ENCODE measurements at regions not wholly inside any gene's neighbourhood (a gene's known extent, or its start where the extent isn't known, plus 50 kb on each side); places are given as distances from the start of the nearest gene placed in this dataset.
"Not testable (repeated sequence)": the region's sequence is repeated elsewhere in the genome, so short reads cannot be mapped to it uniquely, and the experiment has no call there.

- H3K4me3 ChIP-seq (ENCODE audit: low read length): no peak overlapping the region
Measured at GRCh38 chr17:83200231-83200699, 120.9 kb downstream of the METRNL start.

DNA sequence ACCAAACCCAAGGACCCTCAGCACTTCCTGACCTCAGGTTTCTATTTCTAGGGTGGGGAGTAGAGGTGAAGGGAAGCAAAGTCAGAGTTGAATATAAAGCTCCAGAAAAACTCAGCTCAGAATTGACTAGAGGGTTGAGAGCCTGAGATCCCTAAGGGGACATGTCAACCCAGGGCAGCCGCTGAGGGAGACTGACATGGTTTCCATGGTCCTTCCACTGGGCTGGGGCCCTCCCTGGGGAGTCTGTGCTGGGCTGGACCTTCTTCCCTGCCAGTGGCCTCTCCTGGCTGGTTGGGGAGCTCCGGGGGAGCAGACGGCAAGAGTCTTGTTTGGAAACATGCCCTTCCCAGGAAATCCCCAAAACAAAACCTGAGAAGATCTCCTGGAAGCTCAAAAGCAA lies 121.3 kb downstream of the METRNL start:
- H3K4me1 ChIP-seq (ENCODE audit: control insufficient read depth, insufficient read depth, low read length): peaks cover 22% of the 10 kb centered on the region
- H3K27me3 ChIP-seq (ENCODE audit: control insufficient read depth, insufficient read depth, low read length): no peaks in the 10 kb centered on the region
- H3K9ac ChIP-seq (ENCODE audit: low read length): peak overlapping the region; percentile 28
- no peaks in the 10 kb centered on the region for H3K36me3 ChIP-seq (ENCODE audit: control insufficient read depth, insufficient read depth, low read length)
- no peak overlapping the region for H3K4me3 ChIP-seq (ENCODE audit: low read length)
- H3K9me3 ChIP-seq (ENCODE audit: control insufficient read depth, low read length): no peaks in the 10 kb centered on the region

More at GRCh38 chr17:83200231-83200699, 120.9 kb downstream of the METRNL start:
- H3K9ac ChIP-seq (ENCODE audit: low read length): peak overlapping the region; percentile 28
- peaks cover 23% of the 10 kb centered on the region for H3K4me1 ChIP-seq (ENCODE audit: control insufficient read depth, insufficient read depth, low read length)
- H3K9me3 ChIP-seq (ENCODE audit: control insufficient read depth, low read length): no peaks in the 10 kb centered on the region
- no peaks in the 10 kb centered on the region for H3K27me3 ChIP-seq (ENCODE audit: control insufficient read depth, insufficient read depth, low read length)
- H3K36me3 ChIP-seq (ENCODE audit: control insufficient read depth, insufficient read depth, low read length): no peaks in the 10 kb centered on the region

- H3K4me3 ChIP-seq (ENCODE audit: low read length): no peak overlapping the region
- no peaks in the 10 kb centered on the region for H3K36me3 ChIP-seq (ENCODE audit: control insufficient read depth, insufficient read depth, low read length)
- no peaks in the 10 kb centered on the region for H3K9me3 ChIP-seq (ENCODE audit: control insufficient read depth, low read length)
- H3K4me1 ChIP-seq (ENCODE audit: control insufficient read depth, insufficient read depth, low read length): peaks cover 18% of the 10 kb centered on the region
- no peaks in the 10 kb centered on the region for H3K27me3 ChIP-seq (ENCODE audit: control insufficient read depth, insufficient read depth, low read length)
- H3K9ac ChIP-seq (ENCODE audit: low read length): peak overlapping the region; percentile 28
Measured at GRCh38 chr17:83201206-83202001, 122.0 kb downstream of the METRNL start.

GRCh38 chr17:83202002-83203000 lies 122.9 kb downstream of the METRNL start:
- Histone ChIP-seq H3K9ac (ENCODE audit: low read length) (no peak overlapping the region), H3K9me3 (ENCODE audit: control insufficient read depth, low read length) (no peaks in the 10 kb centered on the region), H3K36me3 (ENCODE audit: control insufficient read depth, insufficient read depth, low read length) (no peaks in the 10 kb centered on the region), H3K4me3 (ENCODE audit: low read length) (no peak overlapping the region), H3K4me1 (ENCODE audit: control insufficient read depth, insufficient read depth, low read length) (peaks cover 11% of the 10 kb centered on the region), H3K27me3 (ENCODE audit: control insufficient read depth, insufficient read depth, low read length) (no peaks in the 10 kb centered on the region)

- H3K27me3 ChIP-seq (ENCODE audit: control insufficient read depth, insufficient read depth, low read length): no peaks in the 10 kb centered on the region
- peak overlapping the region; percentile 28 for H3K9ac ChIP-seq (ENCODE audit: low read length)
- peaks cover 11% of the 10 kb centered on the region for H3K4me1 ChIP-seq (ENCODE audit: control insufficient read depth, insufficient read depth, low read length)
- no peaks in the 10 kb centered on the region for H3K9me3 ChIP-seq (ENCODE audit: control insufficient read depth, low read length)
- no peak overlapping the region for H3K4me3 ChIP-seq (ENCODE audit: low read length)
- H3K36me3 ChIP-seq (ENCODE audit: control insufficient read depth, insufficient read depth, low read length): no peaks in the 10 kb centered on the region
Measured at GRCh38 chr17:83203073-83203471, 123.7 kb downstream of the METRNL start.

- Histone ChIP-seq H3K9me3 (ENCODE audit: control insufficient read depth, low read length) (no peaks in the 10 kb centered on the region), H3K9ac (ENCODE audit: low read length) (peak overlapping the region; percentile 28), H3K27me3 (ENCODE audit: control insufficient read depth, insufficient read depth, low read length) (no peaks in the 10 kb centered on the region), H3K4me1 (ENCODE audit: control insufficient read depth, insufficient read depth, low read length) (peaks cover 11% of the 10 kb centered on the region), H3K4me3 (ENCODE audit: low read length) (no peak overlapping the region), H3K36me3 (ENCODE audit: control insufficient read depth, insufficient read depth, low read length) (no peaks in the 10 kb centered on the region)
Measured at GRCh38 chr17:83203472-83204221, 124.2 kb downstream of the METRNL start.

DNA sequence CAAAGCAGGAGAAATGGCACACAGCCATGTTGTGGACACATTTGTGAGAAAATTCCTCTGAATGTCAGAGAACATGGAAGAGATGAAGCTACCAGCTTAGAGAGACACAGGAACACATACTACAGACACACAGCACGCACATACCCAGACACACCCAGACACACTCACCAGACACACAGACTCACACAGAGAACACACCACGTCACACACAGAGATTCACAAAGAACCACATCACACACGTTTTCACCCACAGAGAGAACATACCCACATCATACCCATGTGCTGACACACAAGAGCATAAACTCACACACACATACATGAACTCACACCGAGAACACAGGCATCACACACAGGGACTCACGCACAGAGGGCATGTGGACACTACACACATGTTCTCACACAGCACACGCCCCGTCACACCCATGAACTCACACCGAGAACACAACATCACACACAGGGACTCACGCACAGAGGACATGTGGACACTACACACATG lies 124.9 kb downstream of the METRNL start:
- Histone ChIP-seq H3K27me3 (ENCODE audit: control insufficient read depth, insufficient read depth, low read length) (no peaks in the 10 kb centered on the region), H3K9me3 (ENCODE audit: control insufficient read depth, low read length) (no peaks in the 10 kb centered on the region), H3K36me3 (ENCODE audit: control insufficient read depth, insufficient read depth, low read length) (no peaks in the 10 kb centered on the region), H3K9ac (ENCODE audit: low read length) (no peak overlapping the region), H3K4me3 (ENCODE audit: low read length) (no peak overlapping the region), H3K4me1 (ENCODE audit: control insufficient read depth, insufficient read depth, low read length) (peaks cover 11% of the 10 kb centered on the region)

- H3K27me3 ChIP-seq (ENCODE audit: control insufficient read depth, insufficient read depth, low read length); H3K9me3 ChIP-seq (ENCODE audit: control insufficient read depth, low read length); H3K36me3 ChIP-seq (ENCODE audit: control insufficient read depth, insufficient read depth, low read length); H3K9ac ChIP-seq (ENCODE audit: low read length); H3K4me3 ChIP-seq (ENCODE audit: low read length): not testable (repeated sequence)
- H3K4me1 ChIP-seq (ENCODE audit: control insufficient read depth, insufficient read depth, low read length): peaks cover 11% of the 10 kb centered on the region
Measured at GRCh38 chr17:83204736-83205386, 125.5 kb downstream of the METRNL start.

DNA sequence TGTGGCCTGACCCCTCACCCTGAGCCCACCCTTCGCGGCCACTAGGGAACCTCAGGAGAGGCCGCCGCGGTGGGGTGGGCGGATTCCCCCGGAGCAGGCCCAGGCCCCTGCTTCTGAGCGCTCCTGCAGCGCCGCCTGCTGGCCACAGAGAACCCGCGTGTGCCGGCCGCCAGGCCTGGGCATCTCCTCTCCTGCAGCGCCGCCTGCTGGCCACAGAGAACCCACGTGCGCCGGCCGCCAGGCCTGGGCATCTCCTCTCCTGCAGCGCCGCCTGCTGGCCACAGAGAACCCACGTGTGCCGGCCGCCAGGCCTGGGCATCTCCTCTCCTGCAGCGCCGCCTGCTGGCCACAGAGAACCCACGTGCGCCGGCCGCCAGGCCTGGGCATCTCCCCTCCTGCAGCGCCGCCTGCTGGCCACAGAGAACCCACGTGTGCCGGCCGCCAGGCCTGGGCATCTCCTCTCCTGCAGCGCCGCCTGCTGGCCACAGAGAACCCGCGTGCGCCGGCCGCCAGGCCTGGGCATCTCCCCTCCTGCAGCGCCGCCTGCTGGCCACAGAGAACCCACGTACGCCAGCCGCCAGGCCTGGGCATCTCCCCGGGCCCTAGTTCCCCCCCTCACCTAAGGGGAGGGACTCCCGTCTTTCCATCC lies 126.1 kb downstream of the METRNL start:
- H3K9me3 ChIP-seq (ENCODE audit: control insufficient read depth, low read length); H3K36me3 ChIP-seq (ENCODE audit: control insufficient read depth, insufficient read depth, low read length); H3K27me3 ChIP-seq (ENCODE audit: control insufficient read depth, insufficient read depth, low read length); H3K4me3 ChIP-seq (ENCODE audit: low read length); H3K9ac ChIP-seq (ENCODE audit: low read length): not testable (repeated sequence)
- H3K4me1 ChIP-seq (ENCODE audit: control insufficient read depth, insufficient read depth, low read length): peaks cover 11% of the 10 kb centered on the region

- not testable (repeated sequence) for H3K4me3 ChIP-seq (ENCODE audit: low read length); H3K9ac ChIP-seq (ENCODE audit: low read length); H3K36me3 ChIP-seq (ENCODE audit: control insufficient read depth, insufficient read depth, low read length); H3K27me3 ChIP-seq (ENCODE audit: control insufficient read depth, insufficient read depth, low read length); H3K9me3 ChIP-seq (ENCODE audit: control insufficient read depth, low read length)
- peaks cover 11% of the 10 kb centered on the region for H3K4me1 ChIP-seq (ENCODE audit: control insufficient read depth, insufficient read depth, low read length)
Measured at GRCh38 chr17:83206036-83206394, 126.6 kb downstream of the METRNL start.
